ENCODE measurements at regions not wholly inside any gene's neighbourhood (a gene's known extent, or its start where the extent isn't known, plus 50 kb on each side); places are given as distances from the start of the nearest gene placed in this dataset.
"Not testable (repeated sequence)": the region's sequence is repeated elsewhere in the genome, so short reads cannot be mapped to it uniquely, and the experiment has no call there.

- DNase-seq (ENCODE audit: extremely low read depth in 1 of 2, low read depth in 1 of 2), result not testable (repeated sequence)
These were observed 85.2 kb downstream of the MRPL57 start for GRCh38 chr13:21261487-21262216.

- not testable (repeated sequence) for DNase-seq (ENCODE audit: extremely low read depth in 1 of 2, low read depth in 1 of 2)
These were observed 87.5 kb downstream of the MRPL57 start for GRCh38 chr13:21263909-21264308.

DNA sequence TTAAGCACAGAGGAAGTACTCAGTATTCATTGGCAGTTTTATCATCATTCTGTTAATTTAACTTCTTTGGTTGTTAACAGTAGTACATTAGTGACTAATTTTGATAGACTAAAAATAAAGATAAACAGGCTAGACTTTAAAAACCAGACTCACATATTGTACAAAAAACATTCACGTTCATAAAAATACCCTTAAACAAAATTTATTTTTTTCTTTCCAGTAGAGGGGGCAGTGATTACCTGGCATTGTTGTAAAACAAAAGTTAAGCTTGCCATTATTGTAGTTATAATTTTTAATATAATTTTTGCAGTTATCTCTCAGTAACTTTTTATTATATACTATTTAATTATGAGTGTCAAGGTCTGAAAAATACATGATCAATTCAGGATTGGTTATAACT is 92.0 kb downstream of the MRPL57 start:
- not testable (repeated sequence) for DNase-seq (ENCODE audit: extremely low read depth in 1 of 2, low read depth in 1 of 2)

DNA sequence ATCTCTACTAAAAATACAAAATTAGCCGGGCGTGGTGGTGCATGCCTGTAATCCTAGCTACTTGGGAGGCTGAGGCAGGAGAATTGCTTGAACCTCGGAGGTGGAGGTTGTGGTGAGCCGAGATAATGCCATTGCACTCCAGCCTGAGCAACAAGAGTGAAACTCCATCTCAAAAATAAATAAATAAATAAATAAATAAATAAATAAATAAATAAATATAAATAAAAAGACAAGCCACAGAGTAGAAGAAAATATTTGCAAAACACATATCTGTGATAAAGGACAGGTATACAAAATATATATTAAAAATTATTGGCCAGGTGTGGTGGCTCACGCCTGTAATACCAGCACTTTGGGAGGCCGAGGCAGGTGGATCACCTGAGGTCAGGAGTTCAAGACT is 96.0 kb downstream of the MRPL57 start:
- DNase-seq (ENCODE audit: extremely low read depth in 1 of 2, low read depth in 1 of 2), result not testable (repeated sequence)

- DNase-seq (ENCODE audit: extremely low read depth in 1 of 2, low read depth in 1 of 2), result not testable (repeated sequence)
These were observed 98.0 kb downstream of the MRPL57 start for GRCh38 chr13:21274457-21274856.

DNA sequence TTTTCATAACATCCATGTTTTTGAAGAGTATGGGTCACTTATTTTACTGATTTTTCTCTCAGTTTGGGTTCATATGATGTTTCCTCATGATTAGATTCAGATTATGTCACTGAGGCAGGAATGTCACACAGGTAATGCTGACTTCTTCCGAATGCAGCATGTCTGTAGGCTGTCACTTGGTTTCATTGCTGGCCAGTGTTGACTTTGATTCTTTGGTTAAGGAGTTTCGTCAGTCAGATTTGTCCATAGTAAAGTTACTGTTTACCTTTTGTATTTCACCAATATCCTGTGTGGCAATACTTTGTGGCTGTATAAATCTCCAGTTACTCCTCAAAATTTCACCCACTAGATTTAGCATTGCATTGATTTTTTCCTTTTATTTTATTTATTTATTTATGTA is 105.6 kb downstream of the MRPL57 start:
- no peak for DNase-seq (ENCODE audit: extremely low read depth in 1 of 2, low read depth in 1 of 2)

DNA sequence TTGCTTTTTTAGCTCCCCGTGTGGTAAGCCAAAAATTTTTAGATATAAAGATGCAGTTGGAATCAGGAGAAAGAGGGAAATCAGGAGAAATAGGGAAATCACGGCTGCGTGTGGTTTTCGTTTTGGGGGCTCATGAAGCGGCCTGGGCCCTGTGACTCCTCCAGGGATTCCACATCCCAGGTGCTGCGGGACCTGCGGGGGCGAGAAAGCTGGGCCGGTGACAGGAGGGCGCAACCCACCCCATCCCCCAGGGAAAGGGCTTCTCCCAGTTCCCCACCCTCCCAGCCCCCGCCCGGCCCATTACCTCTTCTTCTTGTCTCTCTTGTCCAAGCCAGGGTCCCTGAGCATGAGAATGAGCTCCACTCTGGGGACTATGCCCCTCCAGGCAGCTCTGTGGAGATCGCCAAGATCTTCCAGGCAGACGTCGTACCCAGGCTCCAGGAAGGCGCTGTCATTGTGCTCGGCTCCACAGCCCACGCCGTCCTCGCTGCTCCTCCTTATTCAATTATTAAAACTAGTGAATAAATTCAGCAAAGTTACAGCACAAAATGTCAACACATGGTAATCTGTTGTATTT is 111.0 kb downstream of the MRPL57 start:
- DNase-seq (ENCODE audit: extremely low read depth in 1 of 2, low read depth in 1 of 2), result no peak

- DNase-seq (ENCODE audit: extremely low read depth in 1 of 2, low read depth in 1 of 2), result no peak
These were observed 113.0 kb downstream of the MRPL57 start for GRCh38 chr13:21289475-21289874.

DNA sequence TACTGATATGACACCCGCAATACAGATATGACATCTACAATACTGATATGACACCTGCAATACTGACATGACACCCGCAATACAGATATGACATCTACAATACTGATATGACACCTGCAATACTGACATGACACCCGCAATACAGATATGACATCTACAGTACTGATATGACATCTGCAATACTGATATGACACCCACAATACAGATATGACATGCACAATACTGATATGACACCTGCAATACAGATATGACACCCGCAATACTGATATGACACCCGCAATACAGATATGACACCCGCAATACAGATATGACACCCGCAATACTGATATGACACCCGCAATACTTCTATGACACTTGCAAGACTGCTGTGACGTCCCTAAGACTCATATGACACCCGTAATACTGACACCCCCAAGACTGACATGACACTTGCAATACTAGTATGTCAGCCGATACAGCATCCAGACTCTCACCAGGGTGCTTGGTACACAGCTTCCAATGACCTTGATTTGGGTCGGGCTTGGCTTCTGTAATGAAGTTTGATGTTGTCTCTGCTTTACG is 114.1 kb downstream of the MRPL57 start:
- DNase-seq (ENCODE audit: extremely low read depth in 1 of 2, low read depth in 1 of 2), result not testable (repeated sequence)

GRCh38 chr13:21291840-21292239 is 115.4 kb downstream of the MRPL57 start:
- no peak for DNase-seq (ENCODE audit: extremely low read depth in 1 of 2, low read depth in 1 of 2)

- peak in 1 of 2 donors; percentile 26 for DNase-seq (ENCODE audit: extremely low read depth in 1 of 2, low read depth in 1 of 2)
These were observed 120.5 kb downstream of the MRPL57 start for GRCh38 chr13:21296991-21297390.

DNA sequence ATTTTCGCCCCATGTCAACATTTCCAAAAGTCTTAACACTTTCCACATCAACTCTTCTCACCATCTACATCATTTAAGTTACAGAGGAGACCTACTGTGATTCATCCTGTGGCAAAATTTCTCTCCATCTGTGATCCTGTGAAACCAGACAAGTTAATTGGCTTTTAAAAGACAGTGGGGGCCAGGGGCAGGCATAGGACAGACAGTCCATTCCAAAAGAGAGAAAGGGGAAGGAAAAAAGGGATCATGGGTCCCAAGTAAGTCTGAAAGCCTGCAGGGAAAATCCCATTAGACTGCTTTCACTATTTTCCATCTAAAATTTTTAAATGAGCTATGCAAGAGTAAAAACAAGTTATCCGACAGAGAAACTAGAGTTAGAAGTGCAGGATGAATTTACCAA is 121.0 kb downstream of the MRPL57 start:
- DNase-seq (ENCODE audit: extremely low read depth in 1 of 2, low read depth in 1 of 2), result no peak

DNA sequence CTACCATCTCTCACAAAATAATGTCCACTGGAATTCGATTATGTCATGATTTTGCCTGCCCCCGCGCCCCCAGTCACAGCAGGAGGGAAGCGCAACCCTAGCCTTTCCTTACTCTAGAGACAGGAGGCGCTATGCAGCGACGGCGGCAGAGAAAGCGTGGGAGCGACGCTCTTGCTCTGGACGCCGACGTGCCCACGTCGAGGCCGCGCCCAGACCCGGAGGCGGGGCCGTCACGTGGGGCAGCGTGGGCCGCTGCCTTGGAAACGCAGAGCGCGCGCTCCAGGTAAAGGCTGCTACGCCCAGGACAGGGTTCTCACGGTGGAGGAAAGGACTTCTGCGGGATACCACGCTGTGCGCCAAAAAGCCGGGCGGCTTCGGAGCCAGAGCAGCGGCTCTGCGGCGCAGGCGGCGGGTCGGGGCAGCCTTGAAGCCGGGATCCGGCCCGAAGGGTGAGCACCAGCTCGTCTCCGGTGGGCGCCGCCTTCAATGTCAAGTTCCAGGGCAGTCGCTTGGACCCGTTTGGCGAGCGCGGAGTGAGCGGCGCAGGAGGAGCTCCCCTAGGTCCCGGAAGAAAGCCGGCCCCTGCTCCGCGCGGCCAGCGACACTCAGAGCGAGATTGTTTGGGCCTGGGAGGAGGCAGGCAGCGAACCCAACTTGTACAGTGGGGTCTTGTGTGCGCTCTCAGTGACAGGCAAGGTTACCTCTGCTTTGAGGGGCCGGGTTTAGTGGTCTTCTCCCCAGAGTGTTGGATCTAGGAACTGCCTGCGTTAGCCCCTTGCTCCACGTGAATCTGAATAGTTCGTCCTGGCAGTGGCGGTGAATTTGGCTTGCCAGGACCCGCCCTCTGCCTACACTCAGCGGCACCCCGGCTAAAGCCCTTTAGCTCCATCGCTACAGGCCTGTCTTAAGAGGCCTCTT is 121.7 kb downstream of the MRPL57 start:
- peak; percentile 66 to 74 for DNase-seq (ENCODE audit: extremely low read depth in 1 of 2, low read depth in 1 of 2)

- DNase-seq (ENCODE audit: extremely low read depth in 1 of 2, low read depth in 1 of 2), result no peak
These were observed 127.8 kb downstream of the MRPL57 start for GRCh38 chr13:21304256-21304655.

- not testable (repeated sequence) for DNase-seq (ENCODE audit: extremely low read depth in 1 of 2, low read depth in 1 of 2)
These were observed 130.0 kb downstream of the MRPL57 start for GRCh38 chr13:21306300-21307073.

GRCh38 chr13:21307158-21307557 is 130.7 kb downstream of the MRPL57 start:
- DNase-seq (ENCODE audit: extremely low read depth in 1 of 2, low read depth in 1 of 2), result not testable (repeated sequence)

DNA sequence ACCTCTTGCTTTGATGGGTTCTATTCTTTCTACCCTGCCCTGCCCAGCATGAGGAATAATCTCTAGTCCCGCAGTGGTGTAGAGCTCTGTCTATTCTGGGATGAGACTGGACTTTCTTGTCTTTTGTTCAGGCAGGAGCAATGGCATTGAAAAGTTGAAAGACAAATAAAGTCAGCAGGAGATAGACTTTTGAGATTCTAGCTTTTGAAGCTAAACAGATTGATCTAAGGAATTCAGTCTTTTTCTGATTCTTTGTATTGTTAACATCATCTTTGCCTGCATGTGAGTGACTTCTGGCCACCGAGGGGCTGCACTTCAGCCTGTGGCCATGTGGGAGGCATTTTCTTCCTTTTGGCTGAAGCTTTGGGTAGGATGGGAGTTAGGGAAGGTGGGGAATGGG is 132.4 kb downstream of the MRPL57 start:
- no peak for DNase-seq (ENCODE audit: extremely low read depth in 1 of 2, low read depth in 1 of 2)

- DNase-seq (ENCODE audit: extremely low read depth in 1 of 2, low read depth in 1 of 2), result no peak
These were observed 133.2 kb downstream of the MRPL57 start for GRCh38 chr13:21309542-21310172.

DNA sequence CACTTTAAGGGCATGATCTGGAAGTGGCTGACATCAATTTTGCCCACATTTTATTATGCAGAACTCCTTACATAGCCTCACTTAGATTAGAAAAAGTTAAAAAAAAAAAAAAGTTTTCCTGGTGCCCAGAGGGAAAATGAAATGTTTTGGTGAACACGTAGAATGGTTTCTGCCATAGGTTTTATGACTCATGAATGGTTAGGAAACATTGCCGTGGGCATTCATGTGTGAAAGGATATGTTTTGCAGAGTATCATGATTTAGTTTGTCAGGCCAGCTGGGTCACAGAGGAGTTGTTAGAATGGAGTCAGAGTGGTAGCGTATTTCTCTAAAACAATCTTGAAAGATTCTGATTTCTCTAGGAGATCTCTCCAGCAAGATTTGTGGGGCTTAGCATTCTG is 133.8 kb downstream of the MRPL57 start:
- DNase-seq (ENCODE audit: extremely low read depth in 1 of 2, low read depth in 1 of 2), result no peak

- not testable (repeated sequence) for DNase-seq (ENCODE audit: extremely low read depth in 1 of 2, low read depth in 1 of 2)
These were observed 138.5 kb downstream of the MRPL57 start for GRCh38 chr13:21314976-21315375.

Data from stimulated activated CD8-positive, alpha-beta memory T cell treated with anti-CD3 and anti-CD28 coated beads, Interleukin-7, amount 100 ng/mL, for 48 hours (primary cell).